ENCODE measurements at regions not wholly inside any gene's neighbourhood (a gene's known extent, or its start where the extent isn't known, plus 50 kb on each side); places are given as distances from the start of the nearest gene placed in this dataset.

GRCh38 chr11:28860893-28861292, 752.7 kb downstream of the METTL15 start:
- peak; percentile 27 for DNase-seq (ENCODE audit: extremely low read depth, low read depth)
- TF ChIP-seq, protein P1, sequence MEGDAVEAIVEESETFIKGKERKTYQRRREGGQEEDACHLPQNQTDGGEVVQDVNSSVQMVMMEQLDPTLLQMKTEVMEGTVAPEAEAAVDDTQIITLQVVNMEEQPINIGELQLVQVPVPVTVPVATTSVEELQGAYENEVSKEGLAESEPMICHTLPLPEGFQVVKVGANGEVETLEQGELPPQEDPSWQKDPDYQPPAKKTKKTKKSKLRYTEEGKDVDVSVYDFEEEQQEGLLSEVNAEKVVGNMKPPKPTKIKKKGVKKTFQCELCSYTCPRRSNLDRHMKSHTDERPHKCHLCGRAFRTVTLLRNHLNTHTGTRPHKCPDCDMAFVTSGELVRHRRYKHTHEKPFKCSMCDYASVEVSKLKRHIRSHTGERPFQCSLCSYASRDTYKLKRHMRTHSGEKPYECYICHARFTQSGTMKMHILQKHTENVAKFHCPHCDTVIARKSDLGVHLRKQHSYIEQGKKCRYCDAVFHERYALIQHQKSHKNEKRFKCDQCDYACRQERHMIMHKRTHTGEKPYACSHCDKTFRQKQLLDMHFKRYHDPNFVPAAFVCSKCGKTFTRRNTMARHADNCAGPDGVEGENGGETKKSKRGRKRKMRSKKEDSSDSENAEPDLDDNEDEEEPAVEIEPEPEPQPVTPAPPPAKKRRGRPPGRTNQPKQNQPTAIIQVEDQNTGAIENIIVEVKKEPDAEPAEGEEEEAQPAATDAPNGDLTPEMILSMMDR (IDR thresholded peaks at IDR 0.05; ENCODE audit: low read depth, low read length, missing control alignments): no peak

GRCh38 chr11:28858076-28858475, 749.9 kb downstream of the METTL15 start:
- peak; percentile 41 for DNase-seq (ENCODE audit: extremely low read depth, low read depth)
- TF ChIP-seq, protein P1 (IDR thresholded peaks at IDR 0.05; ENCODE audit: low read depth, low read length, missing control alignments): no peak
- H3K4me3 ChIP-seq (replicated peaks; ENCODE audit: low read depth, low read length): no peak overlapping the region

More at GRCh38 chr11:28860893-28861292, 752.7 kb downstream of the METTL15 start:
- H3K4me3 ChIP-seq (replicated peaks; ENCODE audit: low read depth, low read length): no peak overlapping the region

DNA sequence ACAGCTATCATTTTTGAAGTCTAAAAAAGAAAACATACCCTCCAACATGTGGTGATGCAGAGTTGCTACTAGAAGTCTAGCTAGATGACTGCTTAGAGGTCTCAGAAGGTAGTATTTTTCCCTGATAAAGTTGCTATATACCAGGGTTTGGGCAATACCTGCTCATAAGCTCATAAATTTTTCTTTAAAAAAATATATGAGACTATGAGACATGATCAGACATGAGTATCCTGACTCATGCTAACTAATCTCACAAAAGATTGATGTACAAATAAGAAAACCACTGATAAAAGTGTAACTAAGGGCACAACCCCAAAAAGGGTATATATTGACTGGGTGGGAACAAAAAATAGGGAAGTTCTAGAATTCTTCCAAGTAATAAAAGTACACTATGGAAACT, 740.9 kb downstream of the METTL15 start:
- H3K4me3 ChIP-seq (replicated peaks; ENCODE audit: low read depth, low read length): no peak overlapping the region
- DNase-seq (ENCODE audit: extremely low read depth, low read depth): no peak
- TF ChIP-seq, protein P1 (IDR thresholded peaks at IDR 0.05; ENCODE audit: low read depth, low read length, missing control alignments): no peak

DNA sequence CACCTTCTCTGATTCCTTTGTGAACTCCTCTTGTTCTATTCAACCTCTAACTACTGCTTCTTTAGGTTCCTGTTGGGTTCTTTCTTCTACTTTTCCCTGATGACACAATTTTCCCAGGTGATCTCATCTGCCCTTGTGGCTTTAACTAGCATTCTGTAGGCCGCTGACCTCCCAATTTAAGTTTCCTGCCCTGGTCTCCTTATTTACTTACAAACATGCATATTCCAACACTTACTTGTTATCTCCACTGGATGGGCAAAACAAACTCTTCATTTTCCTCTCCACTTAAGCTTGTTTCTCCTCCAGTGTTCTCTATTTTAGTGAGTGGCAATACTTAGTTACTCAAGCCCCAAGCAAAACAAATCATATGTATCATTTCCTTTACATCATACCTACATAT, 734.5 kb downstream of the METTL15 start:
- TF ChIP-seq, protein P1 (IDR thresholded peaks at IDR 0.05; ENCODE audit: low read depth, low read length, missing control alignments): no peak
- DNase-seq (ENCODE audit: extremely low read depth, low read depth): no peak

GRCh38 chr11:28838741-28839140, 730.6 kb downstream of the METTL15 start:
- DNase-seq (ENCODE audit: extremely low read depth, low read depth): no peak
- TF ChIP-seq, protein P1 (IDR thresholded peaks at IDR 0.05; ENCODE audit: low read depth, low read length, missing control alignments): no peak
- H3K4me3 ChIP-seq (replicated peaks; ENCODE audit: low read depth, low read length): no peak overlapping the region

More for the DNA sequence above, 734.5 kb downstream of the METTL15 start:
- no peak overlapping the region for H3K4me3 ChIP-seq (replicated peaks; ENCODE audit: low read depth, low read length)

- no peak overlapping the region for H3K4me3 ChIP-seq (replicated peaks; ENCODE audit: low read depth, low read length)
- TF ChIP-seq, protein P1 (IDR thresholded peaks at IDR 0.05; ENCODE audit: low read depth, low read length, missing control alignments): no peak
- no peak for DNase-seq (ENCODE audit: extremely low read depth, low read depth)
Observed at GRCh38 chr11:28837599-28837998, 729.4 kb downstream of the METTL15 start.
